GM23338 (cell line): ENCODE measurements at regions not wholly inside any gene's neighbourhood (a gene's known extent, or its start where the extent isn't known, plus 50 kb on each side); places are given as distances from the start of the nearest gene placed in this dataset.

Source experiments
- ATAC-seq: fragments of 200-7000 bp; cut with Tn5 transposase; 3 replicates; pipeline ENCODE4 v1.9.1; 2020
- DNase-seq: peaks from one replicate; pipeline ENCODE4 v3.0.0-alpha.2; 2015; ENCODE audit warnings: low spot score
- H2AFZ ChIP-seq: fragments of 200-600 bp; sonication (generic); 2 replicates; pipeline ENCODE4 v1.8.0; 2016; ENCODE audit warnings: antibody characterized with exemption, mild to moderate bottlenecking, moderate library complexity
- H3F3A ChIP-seq: fragments of 200-600 bp; sonication (generic); replicated peaks from 2 replicates; pipeline ENCODE4 v1.8.0; 2017; ENCODE audit warnings: antibody characterized with exemption, mixed run types, low read depth
- H3K27ac ChIP-seq: fragments of 200-600 bp; sonication (generic); 2 replicates; pipeline ENCODE4 v1.6.1; 2016; ENCODE audit warnings: low read depth
- H3K27me3 ChIP-seq: fragments of 200-600 bp; sonication (generic); 2 replicates; pipeline ENCODE4 v1.8.0; 2016; ENCODE audit warnings: mild to moderate bottlenecking, mixed run types, moderate library complexity; ENCODE audit not compliant: insufficient read depth
- H3K36me3 ChIP-seq: fragments of 200-600 bp; sonication (generic); 2 replicates; pipeline ENCODE4 v1.8.0; 2016; ENCODE audit warnings: mild to moderate bottlenecking; ENCODE audit not compliant: insufficient read depth
- H3K4me1 ChIP-seq: fragments of 200-600 bp; sonication (generic); 2 replicates; pipeline ENCODE4 v1.8.0; 2016; ENCODE audit warnings: mild to moderate bottlenecking, moderate library complexity; ENCODE audit not compliant: insufficient read depth
- H3K4me2 ChIP-seq: fragments of 200-600 bp; sonication (generic); 2 replicates; pipeline ENCODE4 v1.7.1; 2017; ENCODE audit warnings: mixed run types
- H3K4me3 ChIP-seq: fragments of 200-600 bp; sonication (generic); 2 replicates; pipeline ENCODE4 v1.6.1; 2016; ENCODE audit warnings: mixed run types
- H3K79me2 ChIP-seq: fragments of 200-600 bp; sonication (generic); replicated peaks from 2 replicates; pipeline ENCODE4 v1.8.0; 2017; ENCODE audit warnings: mild to moderate bottlenecking; ENCODE audit not compliant: insufficient read depth
- H3K9me2 ChIP-seq: fragments of 200-600 bp; sonication (generic); 2 replicates; pipeline ENCODE4 v1.8.0; 2017; ENCODE audit not compliant: insufficient read depth
- H4K20me1 ChIP-seq: fragments of 200-600 bp; sonication (generic); replicated peaks from 2 replicates; pipeline ENCODE4 v1.8.0; 2017; ENCODE audit warnings: mild to moderate bottlenecking; ENCODE audit not compliant: insufficient read depth
- H3K27ac Mint-ChIP-seq: 2 replicates; pipeline ENCODE4 v1.8.0; 2020; ENCODE audit warnings: inconsistent platforms, mild to moderate bottlenecking, moderate library complexity, mixed read lengths
- H3K27me3 Mint-ChIP-seq: 3 replicates; pipeline ENCODE4 v1.8.0; 2022; ENCODE audit warnings: low read depth, mild to moderate bottlenecking, moderate library complexity, mixed read lengths, inconsistent platforms; ENCODE audit not compliant: insufficient read depth, poor library complexity
- H3K36me3 Mint-ChIP-seq: 3 replicates; pipeline ENCODE4 v1.8.0; 2021; ENCODE audit warnings: low read depth, mild to moderate bottlenecking, inconsistent platforms, moderate library complexity, mixed read lengths
- H3K4me1 Mint-ChIP-seq: 3 replicates; pipeline ENCODE4 v1.8.0; 2020; ENCODE audit warnings: mild to moderate bottlenecking, inconsistent platforms, mixed read lengths
- H3K4me3 Mint-ChIP-seq: 3 replicates; pipeline ENCODE4 v1.8.0; 2021; ENCODE audit warnings: moderate library complexity, mild to moderate bottlenecking, inconsistent platforms, mixed read lengths
- H3K9me3 Mint-ChIP-seq: 3 replicates; pipeline ENCODE4 v1.8.0; 2020; ENCODE audit warnings: moderate library complexity, mild to moderate bottlenecking, inconsistent platforms, mixed read lengths
- CREB1 ChIP-seq: fragments of 250-450 bp; sonication (Bioruptor Pico); IDR thresholded peaks from 2 replicates; pipeline ENCODE4 v1.5.0; 2020; ENCODE audit warnings: low read depth, mild to moderate bottlenecking, moderate library complexity
- CTCF ChIP-seq, 2 experiments: fragments of 200-600 bp in 1 of 2; sonication (generic) in 1 of 2; conservative IDR thresholded peaks; 2 replicates each; pipeline versions ENCODE4 v1.5.1 to v1.6.1; 2016 to 2017; ENCODE audit warnings: antibody characterized with exemption in 2 of 2, low read depth in 2 of 2, mild to moderate bottlenecking in 2 of 2, moderate library complexity in 1 of 2
- ETS1 ChIP-seq: IDR thresholded peaks from 2 replicates; pipeline ENCODE4 v1.6.1; 2016; ENCODE audit warnings: antibody characterized with exemption
- EZH2 ChIP-seq: fragments of 200-600 bp; sonication (generic); IDR thresholded peaks from one replicate; pipeline ENCODE4 v1.8.0; 2017; ENCODE audit warnings: antibody characterized with exemption, mild to moderate bottlenecking, low read depth; ENCODE audit not compliant: unreplicated experiment
- EZH2phosphoT487 ChIP-seq: fragments of 200-600 bp; sonication (generic); IDR thresholded peaks from one replicate; pipeline ENCODE4 v1.8.1; 2018; ENCODE audit warnings: antibody characterized with exemption; ENCODE audit not compliant: unreplicated experiment
- JUNB ChIP-seq: IDR thresholded peaks from one replicate; pipeline ENCODE4 v1.6.1; 2016; ENCODE audit warnings: antibody characterized with exemption; ENCODE audit not compliant: unreplicated experiment
- NANOG ChIP-seq: IDR thresholded peaks from 2 replicates; pipeline ENCODE4 v1.6.1; 2016; ENCODE audit warnings: antibody characterized with exemption, borderline replicate concordance
- POLR2AphosphoS5 ChIP-seq: IDR thresholded peaks from 2 replicates; pipeline ENCODE4 v1.6.1; 2016; ENCODE audit warnings: antibody characterized with exemption, low read depth
- REST ChIP-seq: IDR thresholded peaks from one replicate; pipeline ENCODE4 v1.6.1; 2018; ENCODE audit warnings: antibody characterized with exemption; ENCODE audit not compliant: unreplicated experiment
- STAT1 ChIP-seq: IDR thresholded peaks from one replicate; pipeline ENCODE4 v1.6.1; 2016; ENCODE audit warnings: antibody characterized with exemption; ENCODE audit not compliant: unreplicated experiment
- ZNF114 ChIP-seq: fragments of 250-450 bp; sonication (Bioruptor Pico); IDR thresholded peaks from 2 replicates; pipeline ENCODE4 v1.5.0; 2020; ENCODE audit warnings: mild to moderate bottlenecking, moderate library complexity
- ZNF331 ChIP-seq: fragments of 250-450 bp; sonication (Bioruptor Pico); IDR thresholded peaks from 2 replicates; pipeline ENCODE4 v1.5.0; 2020; ENCODE audit warnings: low read depth, mild to moderate bottlenecking, moderate library complexity
- TF ChIP-seq, protein P1 (sequence below): fragments of 250-450 bp; sonication (Bioruptor Pico); IDR thresholded peaks from 2 replicates; pipeline ENCODE4 v1.5.0; 2020; ENCODE audit warnings: mild to moderate bottlenecking, moderate library complexity

GRCh38 chr3:79871656-79872055 is 103.9 kb upstream of the ROBO1 start:
- Mint-ChIP-seq H3K36me3 (no peaks in the 10 kb centered on the region), H3K4me3 (no peak overlapping the region), H3K4me1 (peaks cover 4% of the 10 kb centered on the region), H3K27ac (no peak overlapping the region), H3K27me3 (peaks cover 1% of the 10 kb centered on the region), H3K9me3 (no peaks in the 10 kb centered on the region)
- Histone ChIP-seq H3K9me2 (no peaks in the 10 kb centered on the region), H3K27me3 (no peaks in the 10 kb centered on the region), H3K4me1 (peaks cover 4% of the 10 kb centered on the region; the same call in 1 of the 2 replicates), H3K27ac (no peak overlapping the region), H2AFZ (no peak overlapping the region), H3K4me2 (no peak overlapping the region), H3K79me2 (no peaks in the 10 kb centered on the region), H3F3A (no peaks in the 10 kb centered on the region), H4K20me1 (no peaks in the 10 kb centered on the region), H3K36me3 (no peaks in the 10 kb centered on the region), H3K4me3 (no peak overlapping the region)
- no peak for TF ChIP-seq CTCF (conservative IDR thresholded peaks at IDR 0.05; ENCODE audit: low read depth in 2 of 2)
- no peak for TF ChIP-seq EZH2phosphoT487
- TF ChIP-seq EZH2, result no peak
- no peak for TF ChIP-seq ZNF331
- TF ChIP-seq NANOG, result no peak
- TF ChIP-seq REST, result no peak
- no peak for TF ChIP-seq CREB1 (CRISPR knock-in tag)
- TF ChIP-seq, protein P1, sequence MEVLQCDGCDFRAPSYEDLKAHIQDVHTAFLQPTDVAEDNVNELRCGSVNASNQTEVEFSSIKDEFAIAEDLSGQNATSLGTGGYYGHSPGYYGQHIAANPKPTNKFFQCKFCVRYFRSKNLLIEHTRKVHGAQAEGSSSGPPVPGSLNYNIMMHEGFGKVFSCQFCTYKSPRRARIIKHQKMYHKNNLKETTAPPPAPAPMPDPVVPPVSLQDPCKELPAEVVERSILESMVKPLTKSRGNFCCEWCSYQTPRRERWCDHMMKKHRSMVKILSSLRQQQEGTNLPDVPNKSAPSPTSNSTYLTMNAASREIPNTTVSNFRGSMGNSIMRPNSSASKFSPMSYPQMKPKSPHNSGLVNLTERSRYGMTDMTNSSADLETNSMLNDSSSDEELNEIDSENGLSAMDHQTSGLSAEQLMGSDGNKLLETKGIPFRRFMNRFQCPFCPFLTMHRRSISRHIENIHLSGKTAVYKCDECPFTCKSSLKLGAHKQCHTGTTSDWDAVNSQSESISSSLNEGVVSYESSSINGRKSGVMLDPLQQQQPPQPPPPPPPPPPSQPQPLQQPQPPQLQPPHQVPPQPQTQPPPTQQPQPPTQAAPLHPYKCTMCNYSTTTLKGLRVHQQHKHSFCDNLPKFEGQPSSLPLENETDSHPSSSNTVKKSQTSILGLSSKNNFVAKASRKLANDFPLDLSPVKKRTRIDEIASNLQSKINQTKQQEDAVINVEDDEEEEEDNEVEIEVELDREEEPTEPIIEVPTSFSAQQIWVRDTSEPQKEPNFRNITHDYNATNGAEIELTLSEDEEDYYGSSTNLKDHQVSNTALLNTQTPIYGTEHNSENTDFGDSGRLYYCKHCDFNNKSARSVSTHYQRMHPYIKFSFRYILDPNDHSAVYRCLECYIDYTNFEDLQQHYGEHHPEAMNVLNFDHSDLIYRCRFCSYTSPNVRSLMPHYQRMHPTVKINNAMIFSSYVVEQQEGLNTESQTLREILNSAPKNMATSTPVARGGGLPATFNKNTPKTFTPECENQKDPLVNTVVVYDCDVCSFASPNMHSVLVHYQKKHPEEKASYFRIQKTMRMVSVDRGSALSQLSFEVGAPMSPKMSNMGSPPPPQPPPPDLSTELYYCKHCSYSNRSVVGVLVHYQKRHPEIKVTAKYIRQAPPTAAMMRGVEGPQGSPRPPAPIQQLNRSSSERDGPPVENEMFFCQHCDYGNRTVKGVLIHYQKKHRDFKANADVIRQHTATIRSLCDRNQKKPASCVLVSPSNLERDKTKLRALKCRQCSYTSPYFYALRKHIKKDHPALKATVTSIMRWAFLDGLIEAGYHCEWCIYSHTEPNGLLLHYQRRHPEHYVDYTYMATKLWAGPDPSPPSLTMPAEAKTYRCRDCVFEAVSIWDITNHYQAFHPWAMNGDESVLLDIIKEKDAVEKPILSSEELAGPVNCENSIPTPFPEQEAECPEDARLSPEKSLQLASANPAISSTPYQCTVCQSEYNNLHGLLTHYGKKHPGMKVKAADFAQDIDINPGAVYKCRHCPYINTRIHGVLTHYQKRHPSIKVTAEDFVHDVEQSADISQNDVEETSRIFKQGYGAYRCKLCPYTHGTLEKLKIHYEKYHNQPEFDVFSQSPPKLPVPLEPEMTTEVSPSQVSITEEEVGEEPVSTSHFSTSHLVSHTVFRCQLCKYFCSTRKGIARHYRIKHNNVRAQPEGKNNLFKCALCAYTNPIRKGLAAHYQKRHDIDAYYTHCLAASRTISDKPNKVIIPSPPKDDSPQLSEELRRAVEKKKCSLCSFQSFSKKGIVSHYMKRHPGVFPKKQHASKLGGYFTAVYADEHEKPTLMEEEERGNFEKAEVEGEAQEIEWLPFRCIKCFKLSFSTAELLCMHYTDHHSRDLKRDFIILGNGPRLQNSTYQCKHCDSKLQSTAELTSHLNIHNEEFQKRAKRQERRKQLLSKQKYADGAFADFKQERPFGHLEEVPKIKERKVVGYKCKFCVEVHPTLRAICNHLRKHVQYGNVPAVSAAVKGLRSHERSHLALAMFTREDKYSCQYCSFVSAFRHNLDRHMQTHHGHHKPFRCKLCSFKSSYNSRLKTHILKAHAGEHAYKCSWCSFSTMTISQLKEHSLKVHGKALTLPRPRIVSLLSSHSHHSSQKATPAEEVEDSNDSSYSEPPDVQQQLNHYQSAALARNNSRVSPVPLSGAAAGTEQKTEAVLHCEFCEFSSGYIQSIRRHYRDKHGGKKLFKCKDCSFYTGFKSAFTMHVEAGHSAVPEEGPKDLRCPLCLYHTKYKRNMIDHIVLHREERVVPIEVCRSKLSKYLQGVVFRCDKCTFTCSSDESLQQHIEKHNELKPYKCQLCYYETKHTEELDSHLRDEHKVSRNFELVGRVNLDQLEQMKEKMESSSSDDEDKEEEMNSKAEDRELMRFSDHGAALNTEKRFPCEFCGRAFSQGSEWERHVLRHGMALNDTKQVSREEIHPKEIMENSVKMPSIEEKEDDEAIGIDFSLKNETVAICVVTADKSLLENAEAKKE, result no peak
- no peak for TF ChIP-seq ETS1
- no peak for TF ChIP-seq POLR2AphosphoS5
- TF ChIP-seq JUNB, result no peak
- TF ChIP-seq ZNF114 (CRISPR knock-in tag), result no peak
- TF ChIP-seq STAT1, result no peak
- ATAC-seq, result no peak
- no peak for DNase-seq
